Activated effector memory CD4-positive, alpha-beta T cell treated with anti-CD3 and anti-CD28 coated beads, Interleukin-2, amount 50 U/mL, for 16 hours (primary cell): ENCODE measurements at regions not wholly inside any gene's neighbourhood (a gene's known extent, or its start where the extent isn't known, plus 50 kb on each side); places are given as distances from the start of the nearest gene placed in this dataset.

Experiments
- DNase-seq: peaks from one replicate; pipeline ENCODE4 v3.0.0-alpha.2; 2020

GRCh38 chr2:111628221-111628620 lies 255.8 kb downstream of the ANAPC1 start:
- no peak for DNase-seq

GRCh38 chr2:111629983-111630382 lies 254.0 kb downstream of the ANAPC1 start:
- no peak for DNase-seq

- DNase-seq: no peak
These were observed 251.3 kb downstream of the ANAPC1 start for GRCh38 chr2:111632661-111633060.

GRCh38 chr2:111633189-111633588 lies 250.8 kb downstream of the ANAPC1 start:
- DNase-seq: no peak

- DNase-seq: no peak
These were observed 250.3 kb downstream of the ANAPC1 start for GRCh38 chr2:111633643-111634042.

GRCh38 chr2:111634050-111634794 lies 249.8 kb downstream of the ANAPC1 start:
- no peak for DNase-seq

- DNase-seq: no peak
These were observed 248.9 kb downstream of the ANAPC1 start for GRCh38 chr2:111634995-111635538.

- DNase-seq: no peak
These were observed 247.1 kb downstream of the ANAPC1 start for GRCh38 chr2:111636905-111637304.

- DNase-seq: no peak
These were observed 245.6 kb downstream of the ANAPC1 start for GRCh38 chr2:111638274-111638877.

- no peak for DNase-seq
These were observed 243.5 kb downstream of the ANAPC1 start for GRCh38 chr2:111640480-111640879.

GRCh38 chr2:111642586-111643327 lies 241.2 kb downstream of the ANAPC1 start:
- no peak for DNase-seq

GRCh38 chr2:111643759-111644158 lies 240.2 kb downstream of the ANAPC1 start:
- DNase-seq: no peak

- DNase-seq: no peak
These were observed 236.6 kb downstream of the ANAPC1 start for GRCh38 chr2:111647359-111647758.

- no peak for DNase-seq
These were observed 232.0 kb downstream of the ANAPC1 start for GRCh38 chr2:111652038-111652437.

GRCh38 chr2:111652681-111653080 lies 231.3 kb downstream of the ANAPC1 start:
- DNase-seq: no peak

GRCh38 chr2:111653103-111653624 lies 230.8 kb downstream of the ANAPC1 start:
- DNase-seq: no peak

- DNase-seq: no peak
These were observed 230.1 kb downstream of the ANAPC1 start for GRCh38 chr2:111653913-111654312.

- no peak for DNase-seq
These were observed 229.2 kb downstream of the ANAPC1 start for GRCh38 chr2:111654829-111655228.

GRCh38 chr2:111656436-111656835 lies 227.6 kb downstream of the ANAPC1 start:
- no peak for DNase-seq

- no peak for DNase-seq
These were observed 227.1 kb downstream of the ANAPC1 start for GRCh38 chr2:111656894-111657293.

- no peak for DNase-seq
These were observed 226.5 kb downstream of the ANAPC1 start for GRCh38 chr2:111657351-111657975.

GRCh38 chr2:111659361-111660333 lies 224.3 kb downstream of the ANAPC1 start:
- no peak for DNase-seq
